ENCODE measurements at regions not wholly inside any gene's neighbourhood (a gene's known extent, or its start where the extent isn't known, plus 50 kb on each side); places are given as distances from the start of the nearest gene placed in this dataset.

GRCh38 chr2:16006537-16007166 is 66.3 kb downstream of the MYCN start:
- no peak for DNase-seq (ENCODE audit: low read depth in 3 of 3)

- no peak for DNase-seq (ENCODE audit: low read depth in 3 of 3)
Observed at GRCh38 chr2:16005816-16006536, 65.6 kb downstream of the MYCN start.

- DNase-seq (ENCODE audit: low read depth in 3 of 3), result no peak
Observed at GRCh38 chr2:16005389-16005788, 65.0 kb downstream of the MYCN start.

- no peak for DNase-seq (ENCODE audit: low read depth in 3 of 3)
Observed at GRCh38 chr2:16003809-16004208, 63.5 kb downstream of the MYCN start.

GRCh38 chr2:16003152-16003551 is 62.8 kb downstream of the MYCN start:
- no peak for DNase-seq (ENCODE audit: low read depth in 3 of 3)

GRCh38 chr2:16002575-16002974 is 62.2 kb downstream of the MYCN start:
- no peak for DNase-seq (ENCODE audit: low read depth in 3 of 3)

GRCh38 chr2:16002144-16002543 is 61.8 kb downstream of the MYCN start:
- no peak for DNase-seq (ENCODE audit: low read depth in 3 of 3)

- no peak for DNase-seq (ENCODE audit: low read depth in 3 of 3)
Observed at GRCh38 chr2:16000642-16001041, 60.3 kb downstream of the MYCN start.

GRCh38 chr2:15999596-16000469 is 59.5 kb downstream of the MYCN start:
- no peak for DNase-seq (ENCODE audit: low read depth in 3 of 3)

GRCh38 chr2:15997728-15998280 is 57.5 kb downstream of the MYCN start:
- DNase-seq (ENCODE audit: low read depth in 3 of 3), result no peak

GRCh38 chr2:15996536-15997423 is 56.4 kb downstream of the MYCN start:
- no peak for DNase-seq (ENCODE audit: low read depth in 3 of 3)
